HG03103 (cell line): ENCODE measurements at regions not wholly inside any gene's neighbourhood (a gene's known extent, or its start where the extent isn't known, plus 50 kb on each side); places are given as distances from the start of the nearest gene placed in this dataset.
"Not testable (repeated sequence)": the region's sequence is repeated elsewhere in the genome, so short reads cannot be mapped to it uniquely, and the experiment has no call there.

Experiments
- ATAC-seq: cut with Tn5 transposase; IDR thresholded peaks from one replicate; pipeline ENCODE4 v1.9.1; 2021; ENCODE audit warnings: low read depth; ENCODE audit not compliant: unreplicated experiment

GRCh38 chr16:65392806-65393565, 271.1 kb upstream of the CDH11 start:
- no peak for ATAC-seq

- no peak for ATAC-seq
These were observed 266.7 kb upstream of the CDH11 start for GRCh38 chr16:65388592-65388991.

DNA sequence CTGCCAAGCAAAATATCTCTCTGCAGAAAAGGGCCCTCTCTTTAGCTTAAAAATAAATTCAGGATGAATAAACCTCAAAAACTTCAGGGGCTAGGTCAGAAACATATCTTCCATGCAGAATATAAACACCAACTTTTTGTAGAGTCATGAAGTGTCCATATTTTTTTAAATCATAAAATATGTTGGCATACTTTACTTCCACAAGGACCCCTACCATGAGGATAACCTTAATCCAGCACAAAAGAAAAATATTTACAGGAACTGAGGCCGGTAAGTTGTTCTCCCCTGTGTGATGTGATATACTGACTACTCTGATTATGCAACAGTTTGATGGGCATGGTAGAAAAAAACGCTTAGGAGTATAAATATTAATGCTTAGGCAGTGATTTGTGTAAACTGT, 264.8 kb upstream of the CDH11 start:
- ATAC-seq, result no peak

DNA sequence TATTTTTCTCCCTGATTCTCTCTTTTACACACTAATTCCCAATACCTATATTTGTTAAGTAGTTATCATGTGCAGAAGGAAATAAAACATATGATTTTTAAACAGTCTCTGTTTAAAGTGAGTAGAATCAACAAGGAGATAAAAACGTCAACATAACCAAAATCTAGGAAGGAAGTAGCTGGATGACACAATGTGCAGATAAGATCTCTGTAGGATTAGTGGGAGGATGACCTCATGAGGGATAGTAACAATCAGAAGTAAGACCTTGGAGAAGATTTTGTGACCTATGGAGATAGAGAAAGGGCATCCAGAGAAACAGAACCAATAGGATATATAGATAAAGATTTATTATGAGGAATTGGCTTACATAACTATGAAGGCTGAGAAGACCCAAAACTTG, 262.6 kb upstream of the CDH11 start:
- no peak for ATAC-seq

DNA sequence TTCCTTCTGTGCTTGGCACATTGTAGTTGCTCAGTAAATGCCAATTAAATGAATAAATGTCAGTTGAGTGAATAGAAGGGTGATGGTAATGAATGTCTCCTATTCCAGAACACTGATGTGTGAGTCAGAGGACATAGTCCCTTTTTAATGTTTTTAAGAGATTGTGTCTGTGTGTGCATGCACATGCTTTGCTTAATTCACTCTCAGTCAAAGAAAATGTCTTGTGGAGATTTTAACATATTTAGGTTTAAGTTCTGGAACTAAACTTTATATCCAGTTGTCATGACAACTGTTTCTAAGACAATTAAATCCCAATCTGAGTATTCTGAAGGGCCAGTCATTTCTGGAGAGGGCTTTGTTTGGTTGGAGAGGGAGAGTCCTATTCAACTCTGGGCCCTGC, 255.3 kb upstream of the CDH11 start:
- no peak for ATAC-seq

DNA sequence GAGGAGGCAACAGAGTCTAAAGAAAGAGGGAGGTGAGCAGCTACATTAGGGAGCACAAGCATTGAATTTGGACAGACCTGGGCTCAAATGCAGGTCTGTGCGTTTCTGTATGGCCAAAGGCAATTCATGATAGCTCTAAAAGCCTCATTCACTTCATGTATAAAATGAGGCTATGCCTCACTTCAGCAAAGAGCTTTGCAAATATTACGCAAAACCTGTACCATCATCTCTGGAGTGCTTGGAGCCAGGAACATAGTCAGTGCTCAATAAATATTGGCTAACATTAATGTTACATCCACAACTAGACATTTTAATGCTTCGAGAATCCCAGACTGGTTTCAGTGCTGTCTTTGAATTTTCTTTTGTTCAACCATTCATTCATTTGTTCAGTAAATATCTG, 254.7 kb upstream of the CDH11 start:
- no peak for ATAC-seq

GRCh38 chr16:65375651-65376050, 253.8 kb upstream of the CDH11 start:
- no peak for ATAC-seq

DNA sequence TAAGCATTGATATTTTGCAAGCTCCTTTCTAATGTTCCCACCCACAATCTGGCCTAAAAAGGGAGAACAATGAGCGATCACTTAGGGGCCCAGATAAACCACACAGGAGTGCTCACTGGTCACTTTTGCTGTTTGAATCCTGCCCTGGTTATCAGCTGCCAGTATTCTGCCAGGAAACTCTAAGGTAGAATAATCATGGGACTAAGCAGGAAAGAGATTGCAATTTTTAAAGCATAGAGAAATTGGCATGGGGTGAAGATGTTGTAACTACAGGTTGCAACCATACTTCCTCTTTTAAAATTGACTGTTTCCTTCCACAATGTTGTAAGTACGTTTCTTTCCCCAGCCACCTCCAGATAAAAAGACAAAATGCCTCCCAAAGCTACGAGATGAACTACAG, 251.2 kb upstream of the CDH11 start:
- ATAC-seq, result no peak

- ATAC-seq, result no peak
These were observed 250.3 kb upstream of the CDH11 start for GRCh38 chr16:65372171-65372570.

GRCh38 chr16:65365732-65366715, 244.2 kb upstream of the CDH11 start:
- ATAC-seq, result no peak

- ATAC-seq, result not testable (repeated sequence)
These were observed 234.9 kb upstream of the CDH11 start for GRCh38 chr16:65356721-65357120.

DNA sequence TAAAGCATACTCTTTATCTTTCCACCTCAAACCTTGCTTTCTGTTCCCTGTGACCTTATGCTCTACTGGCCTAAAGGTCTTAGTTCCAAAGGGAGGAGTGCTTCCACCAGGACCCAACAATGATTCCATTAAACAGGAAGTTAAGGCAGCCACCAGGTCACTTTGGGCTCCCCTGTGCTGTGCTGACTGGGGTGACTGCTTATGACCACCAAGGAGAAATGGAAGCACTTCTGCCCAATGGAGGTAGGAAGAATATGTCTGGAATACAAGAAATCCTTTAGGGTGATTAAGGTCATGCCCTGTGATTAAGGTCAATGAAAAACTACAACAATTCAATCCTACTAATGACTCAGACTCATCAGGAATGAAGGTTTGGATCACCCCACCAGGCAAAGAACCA, 233.8 kb upstream of the CDH11 start:
- ATAC-seq, result no peak

DNA sequence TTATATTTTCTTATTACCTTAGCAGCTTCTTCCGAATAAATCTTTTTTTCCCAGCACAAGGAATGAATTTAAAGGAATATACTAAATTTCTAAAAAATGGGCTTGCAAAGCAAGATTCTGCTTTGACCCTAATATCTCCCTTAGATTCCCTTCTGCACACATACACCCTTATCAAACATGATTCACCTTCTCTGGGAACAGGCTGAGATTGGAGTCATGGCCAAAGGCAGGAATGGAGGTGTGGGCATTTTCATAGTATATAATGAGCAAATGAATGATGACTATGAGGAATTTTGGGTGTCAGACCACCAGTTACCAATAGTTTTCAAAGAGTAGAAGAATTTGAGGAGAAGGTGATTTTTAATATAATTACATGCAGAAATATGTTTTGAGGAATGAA, 231.3 kb upstream of the CDH11 start:
- ATAC-seq, result no peak

- no peak for ATAC-seq
These were observed 227.8 kb upstream of the CDH11 start for GRCh38 chr16:65349626-65350025.

DNA sequence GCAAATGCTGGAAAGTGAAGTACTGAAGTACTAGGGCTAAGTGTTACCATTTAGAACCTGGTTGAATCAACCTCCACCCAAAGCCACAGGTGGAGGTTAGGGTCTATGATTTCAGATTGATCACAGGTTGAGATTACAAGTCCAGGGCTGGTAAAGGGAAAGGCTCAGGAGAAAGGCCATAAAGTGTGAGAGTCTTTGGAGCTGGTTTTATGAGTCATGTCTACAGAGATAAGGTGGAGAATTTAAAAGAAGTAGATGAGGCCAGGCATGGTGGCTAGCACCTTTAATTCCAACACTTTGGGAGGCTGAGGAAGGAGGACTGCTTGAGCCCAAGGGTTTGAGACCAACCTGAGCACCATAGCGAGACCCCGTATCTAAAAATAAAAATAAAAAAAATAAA, 221.7 kb upstream of the CDH11 start:
- ATAC-seq, result no peak

GRCh38 chr16:65342231-65342866, 220.5 kb upstream of the CDH11 start:
- ATAC-seq, result no peak

- no peak for ATAC-seq
These were observed 217.2 kb upstream of the CDH11 start for GRCh38 chr16:65339062-65339461.

GRCh38 chr16:65336160-65336559, 214.3 kb upstream of the CDH11 start:
- no peak for ATAC-seq

GRCh38 chr16:65334081-65334480, 212.2 kb upstream of the CDH11 start:
- no peak for ATAC-seq

DNA sequence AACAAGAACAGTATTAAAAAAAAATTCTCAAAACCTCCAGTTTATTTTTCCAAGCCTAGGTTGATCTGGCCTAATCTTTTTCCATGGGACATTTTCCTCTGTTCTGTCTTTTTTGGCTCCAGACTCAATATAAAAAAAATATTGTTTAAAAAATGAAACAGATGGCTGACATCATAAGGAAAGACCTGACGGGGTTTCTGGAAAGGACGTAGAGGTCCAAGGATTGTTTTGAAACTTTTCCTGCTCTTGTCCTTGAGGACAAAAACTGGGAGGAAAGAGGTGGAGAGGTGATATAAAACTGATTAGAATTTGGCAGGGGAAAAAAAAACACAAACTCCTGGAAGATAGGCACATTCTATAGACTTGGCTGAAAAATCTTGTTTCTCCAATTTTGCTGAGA, 211.4 kb upstream of the CDH11 start:
- no peak for ATAC-seq

GRCh38 chr16:65327346-65327745, 205.5 kb upstream of the CDH11 start:
- ATAC-seq, result no peak
